HG03354 (cell line): ENCODE measurements at regions not wholly inside any gene's neighbourhood (a gene's known extent, or its start where the extent isn't known, plus 50 kb on each side); places are given as distances from the start of the nearest gene placed in this dataset.
"Not testable (repeated sequence)": the region's sequence is repeated elsewhere in the genome, so short reads cannot be mapped to it uniquely, and the experiment has no call there.

Experiments
- ATAC-seq: cut with Tn5 transposase; IDR thresholded peaks from one replicate; pipeline ENCODE4 v1.9.1; 2021; ENCODE audit warnings: mild to moderate bottlenecking; ENCODE audit not compliant: unreplicated experiment, poor library complexity, severe bottlenecking

- no peak for ATAC-seq
These were observed 109.2 kb downstream of the CDCA7 start for GRCh38 chr2:173463846-173464245.

GRCh38 chr2:173467751-173468150 lies 113.1 kb downstream of the CDCA7 start:
- ATAC-seq = no peak

GRCh38 chr2:173468266-173468793 lies 113.7 kb downstream of the CDCA7 start:
- no peak for ATAC-seq

- no peak for ATAC-seq
These were observed 117.4 kb downstream of the CDCA7 start for GRCh38 chr2:173472112-173472511.

- no peak for ATAC-seq
These were observed 128.5 kb downstream of the CDCA7 start for GRCh38 chr2:173483137-173483536.

- ATAC-seq = no peak
These were observed 134.2 kb downstream of the CDCA7 start for GRCh38 chr2:173488861-173489260.

- no peak for ATAC-seq
These were observed 136.7 kb downstream of the CDCA7 start for GRCh38 chr2:173491418-173491817.

- ATAC-seq = no peak
These were observed 139.2 kb downstream of the CDCA7 start for GRCh38 chr2:173493874-173494273.

- ATAC-seq = no peak
These were observed 142.1 kb downstream of the CDCA7 start for GRCh38 chr2:173496746-173497145.

- no peak for ATAC-seq
These were observed 146.3 kb downstream of the CDCA7 start for GRCh38 chr2:173500953-173501352.

GRCh38 chr2:173502296-173502695 lies 147.6 kb downstream of the CDCA7 start:
- ATAC-seq = no peak

- no peak for ATAC-seq
These were observed 156.7 kb downstream of the CDCA7 start for GRCh38 chr2:173511357-173511756.

GRCh38 chr2:173511942-173512341 lies 157.3 kb downstream of the CDCA7 start:
- no peak for ATAC-seq

GRCh38 chr2:173513107-173513727 lies 158.5 kb downstream of the CDCA7 start:
- ATAC-seq = no peak

- no peak for ATAC-seq
These were observed 166.2 kb downstream of the CDCA7 start for GRCh38 chr2:173520918-173521317.

GRCh38 chr2:173521450-173522192 lies 166.9 kb downstream of the CDCA7 start:
- no peak for ATAC-seq

GRCh38 chr2:173523497-173523896 lies 168.8 kb downstream of the CDCA7 start:
- ATAC-seq = no peak

GRCh38 chr2:173524256-173524955 lies 169.7 kb downstream of the CDCA7 start:
- no peak for ATAC-seq

GRCh38 chr2:173532732-173533531 lies 178.3 kb downstream of the CDCA7 start:
- not testable (repeated sequence) for ATAC-seq

- ATAC-seq = no peak
These were observed 183.0 kb downstream of the CDCA7 start for GRCh38 chr2:173537694-173538093.
